HPDE6-E6E7 (cell line): ENCODE measurements at regions not wholly inside any gene's neighbourhood (a gene's known extent, or its start where the extent isn't known, plus 50 kb on each side); places are given as distances from the start of the nearest gene placed in this dataset.

Source experiments
- DNase-seq: peaks from one replicate; pipeline ENCODE4 v3.0.0; 2011; ENCODE audit warnings: missing footprints; ENCODE audit errors: extremely low spot score

GRCh38 chr4:56757821-56758411 lies 63.6 kb downstream of the SPINK2 start:
- DNase-seq, result peak; percentile 85

GRCh38 chr4:56757261-56757746 lies 64.2 kb downstream of the SPINK2 start:
- DNase-seq, result no peak

DNA sequence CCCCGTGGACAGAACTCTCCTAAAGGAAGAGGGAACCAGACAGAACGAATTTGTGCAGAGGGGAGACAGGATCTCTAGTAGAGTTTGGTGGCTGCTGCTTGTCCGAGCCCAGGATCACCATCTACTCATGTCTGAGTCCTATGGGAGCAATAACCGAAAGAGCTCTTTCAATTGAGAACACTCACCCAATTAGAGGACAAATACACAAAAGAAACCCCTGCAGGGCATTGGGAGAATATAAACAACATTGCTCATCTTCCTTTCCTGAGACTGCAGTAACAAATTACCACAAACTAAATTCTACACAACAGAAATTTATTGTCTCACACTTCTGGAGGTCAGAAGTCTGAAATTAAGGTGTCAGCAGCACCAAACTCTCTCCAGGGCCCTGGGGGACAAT lies 65.6 kb downstream of the SPINK2 start:
- DNase-seq, result no peak

GRCh38 chr4:56752985-56753384 lies 68.5 kb downstream of the SPINK2 start:
- no peak for DNase-seq

DNA sequence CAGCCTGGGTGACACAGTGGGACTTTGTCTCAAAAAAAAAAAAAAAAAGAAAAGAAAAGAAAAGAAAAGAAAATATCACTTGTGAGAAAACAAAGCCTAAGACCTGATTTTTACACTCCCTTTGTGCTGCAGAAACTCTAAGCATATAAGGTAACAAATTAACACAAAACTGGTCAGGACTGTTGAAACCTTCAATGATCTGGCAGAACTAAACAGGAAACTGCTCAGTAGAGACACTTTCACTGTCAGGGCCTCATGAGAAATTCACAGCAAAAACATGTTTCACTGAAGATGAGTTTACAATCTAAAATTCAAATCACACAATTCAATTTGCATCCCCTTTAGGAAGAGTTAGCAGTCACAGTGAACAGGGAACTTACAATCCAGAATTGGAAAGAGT lies 69.1 kb upstream of the HOPX start:
- DNase-seq, result no peak

- DNase-seq, result no peak
Measured at GRCh38 chr4:56748271-56748670, 67.2 kb upstream of the HOPX start.

- DNase-seq, result no peak
Measured at GRCh38 chr4:56746639-56747038, 65.5 kb upstream of the HOPX start.

DNA sequence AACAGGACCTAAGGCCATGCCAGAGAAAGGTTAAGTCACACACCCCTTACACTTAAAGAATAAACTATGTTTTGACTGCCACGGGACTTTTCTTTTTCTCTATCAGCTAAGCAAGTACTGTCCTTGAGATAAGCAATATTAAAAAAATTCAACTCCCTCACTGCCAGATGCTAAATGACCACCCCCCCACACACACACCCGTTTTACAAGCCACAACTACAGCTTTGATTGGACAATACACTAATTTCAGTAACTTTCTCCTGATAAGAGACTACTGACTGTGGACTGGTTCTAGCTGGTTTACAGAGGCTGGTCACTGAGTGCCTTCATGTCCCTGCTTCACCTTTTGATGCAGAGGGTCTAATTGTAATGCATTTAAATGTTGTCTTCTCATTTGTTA lies 63.9 kb upstream of the HOPX start:
- no peak for DNase-seq

DNA sequence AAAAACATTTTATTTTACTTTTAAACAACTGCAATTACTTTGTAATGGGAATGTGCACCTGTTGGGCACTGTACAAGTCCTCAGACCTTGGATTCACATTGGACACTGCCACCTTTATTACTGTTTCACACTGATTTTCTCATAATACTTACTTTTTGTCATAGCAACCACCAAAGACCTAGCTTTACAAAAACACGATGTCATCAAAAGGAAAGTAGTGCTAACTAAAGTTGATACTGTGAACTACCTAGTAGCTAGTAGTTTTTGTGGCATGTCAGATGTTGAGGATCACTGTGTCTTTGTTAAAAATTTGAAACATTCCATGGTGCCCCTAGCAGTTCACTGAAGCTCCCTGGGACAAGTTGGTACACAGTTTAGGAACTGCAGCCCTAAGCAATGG lies 62.9 kb upstream of the HOPX start:
- no peak for DNase-seq

DNA sequence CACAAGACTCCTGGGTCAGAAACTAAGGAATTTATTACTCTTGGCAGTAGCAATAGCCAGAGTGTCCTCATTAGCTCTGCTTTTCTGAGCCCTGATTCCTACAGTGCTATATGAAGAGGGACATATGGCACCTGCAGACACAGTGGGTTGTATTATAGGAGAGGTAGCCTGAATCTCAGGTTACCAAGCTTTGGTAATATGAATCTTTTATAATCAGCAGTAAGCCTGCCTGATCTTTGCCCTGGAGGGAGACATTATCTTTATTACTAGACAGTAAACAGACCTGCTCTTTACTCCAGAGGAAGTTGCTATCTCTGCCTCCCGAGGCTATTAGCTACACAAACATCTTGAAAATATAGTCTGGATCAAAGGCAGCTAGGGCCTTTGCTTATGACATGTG lies 62.5 kb upstream of the HOPX start:
- no peak for DNase-seq

GRCh38 chr4:56742080-56742871 lies 61.2 kb upstream of the HOPX start:
- DNase-seq, result no peak

- DNase-seq, result no peak
Measured at GRCh38 chr4:56741595-56741994, 60.5 kb upstream of the HOPX start.

- no peak for DNase-seq
Measured at GRCh38 chr4:56739066-56739777, 58.1 kb upstream of the HOPX start.

DNA sequence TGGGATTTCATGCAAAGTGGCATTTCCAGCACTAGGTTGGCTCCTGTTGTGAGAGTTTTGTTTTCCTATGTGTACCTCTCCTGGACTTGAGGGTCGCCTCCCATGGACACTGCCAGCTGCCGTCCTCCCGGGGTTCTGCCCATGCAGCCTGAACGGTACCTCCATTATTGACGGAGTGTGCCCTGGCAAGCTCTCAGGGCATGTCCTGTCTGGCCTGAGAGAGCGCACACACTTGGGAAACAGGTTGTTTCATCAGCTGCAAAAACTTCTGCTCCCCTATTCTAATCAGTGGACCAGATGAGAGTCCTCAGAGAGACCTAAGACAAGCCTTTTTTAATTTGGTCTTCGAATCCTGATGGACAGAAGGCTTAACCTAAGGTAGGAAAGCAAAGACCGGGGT lies 56.6 kb upstream of the HOPX start:
- DNase-seq, result no peak

GRCh38 chr4:56733352-56733751 lies 52.3 kb upstream of the HOPX start:
- no peak for DNase-seq

- no peak for DNase-seq
Measured at GRCh38 chr4:56732301-56732700, 51.2 kb upstream of the HOPX start.

- no peak for DNase-seq
Measured at GRCh38 chr4:56731857-56732256, 50.8 kb upstream of the HOPX start.
